C1 segment of cervical spinal cord (tissue), 14 donors: ENCODE measurements at regions not wholly inside any gene's neighbourhood (a gene's known extent, or its start where the extent isn't known, plus 50 kb on each side); places are given as distances from the start of the nearest gene placed in this dataset.
"Not testable (repeated sequence)": the region's sequence is repeated elsewhere in the genome, so short reads cannot be mapped to it uniquely, and the experiment has no call there.

Experiments
- DNase-seq, 14 donors: peaks; one replicate each; lab custom pipeline; 2025; lab: John Stamatoyannopoulos, UW

DNA sequence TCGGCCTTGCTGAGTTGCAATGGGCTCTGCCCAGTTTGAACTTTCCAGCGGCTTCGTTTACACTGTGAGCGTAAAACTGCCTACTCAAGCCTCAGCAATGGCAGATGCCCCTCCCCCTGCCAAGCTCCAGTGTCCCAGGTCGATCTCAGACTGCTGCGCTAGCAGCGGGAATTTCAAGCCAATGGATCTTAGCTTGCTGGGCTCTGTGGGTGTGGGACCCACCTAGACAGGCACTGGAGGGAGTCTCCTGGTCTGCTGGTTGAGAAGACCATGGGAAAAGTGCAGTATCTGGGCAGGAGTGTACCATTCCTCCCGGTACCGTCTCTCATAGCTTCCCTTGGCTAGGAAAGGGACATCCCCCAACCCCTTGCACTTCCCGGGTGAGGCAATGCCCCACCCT is 88.2 kb downstream of the KLHL28 start:
- DNase-seq, result no peak

- no peak for DNase-seq
Observed at GRCh38 chr14:44866770-44867169, 95.0 kb downstream of the KLHL28 start.

- no peak for DNase-seq
Observed at GRCh38 chr14:44866322-44866721, 95.4 kb downstream of the KLHL28 start.

GRCh38 chr14:44863271-44863670 is 98.5 kb downstream of the KLHL28 start:
- no peak for DNase-seq

- no peak for DNase-seq
Observed at GRCh38 chr14:44854114-44854513, 107.6 kb downstream of the KLHL28 start.

DNA sequence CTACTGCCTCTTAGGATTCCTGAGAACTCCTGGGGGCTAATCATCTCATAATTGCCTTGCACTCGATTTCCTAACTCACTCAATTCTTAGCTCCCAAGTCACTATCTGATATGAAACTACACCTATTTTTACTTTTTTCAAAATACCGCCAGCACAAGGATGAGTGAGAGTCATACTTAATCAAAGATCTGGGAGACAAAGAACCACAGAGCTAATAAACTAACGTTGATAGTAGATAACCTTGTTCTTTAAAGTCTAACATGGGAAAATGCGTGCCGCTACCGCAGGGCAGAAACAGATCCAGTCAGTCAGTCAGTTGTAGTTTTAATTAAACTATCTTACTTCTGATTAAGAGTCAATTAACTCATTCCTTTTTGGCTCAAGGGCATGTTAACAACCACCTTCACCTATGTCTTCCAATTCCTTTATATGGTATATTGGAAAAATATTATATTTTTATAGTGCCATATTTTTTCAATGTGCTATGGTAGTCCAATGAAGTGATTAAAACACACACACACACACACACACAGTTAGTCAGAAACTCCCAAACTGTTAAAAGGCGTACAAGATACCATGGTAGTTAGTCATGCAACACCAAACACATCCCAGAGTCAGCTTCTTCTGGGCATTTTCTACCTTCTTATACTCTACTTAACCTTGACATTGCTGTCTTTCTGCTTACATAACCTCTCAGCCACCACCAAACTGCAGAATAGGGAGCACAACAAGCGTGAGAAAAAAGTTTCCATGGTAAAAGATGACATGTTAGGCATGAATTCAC is 114.0 kb downstream of the KLHL28 start:
- DNase-seq, result no peak

GRCh38 chr14:44846232-44846824 is 115.4 kb downstream of the KLHL28 start:
- peak in 1 of 14 donors; percentile 21 for DNase-seq

GRCh38 chr14:44835928-44836327 is 125.8 kb downstream of the KLHL28 start:
- DNase-seq, result not testable (repeated sequence)

DNA sequence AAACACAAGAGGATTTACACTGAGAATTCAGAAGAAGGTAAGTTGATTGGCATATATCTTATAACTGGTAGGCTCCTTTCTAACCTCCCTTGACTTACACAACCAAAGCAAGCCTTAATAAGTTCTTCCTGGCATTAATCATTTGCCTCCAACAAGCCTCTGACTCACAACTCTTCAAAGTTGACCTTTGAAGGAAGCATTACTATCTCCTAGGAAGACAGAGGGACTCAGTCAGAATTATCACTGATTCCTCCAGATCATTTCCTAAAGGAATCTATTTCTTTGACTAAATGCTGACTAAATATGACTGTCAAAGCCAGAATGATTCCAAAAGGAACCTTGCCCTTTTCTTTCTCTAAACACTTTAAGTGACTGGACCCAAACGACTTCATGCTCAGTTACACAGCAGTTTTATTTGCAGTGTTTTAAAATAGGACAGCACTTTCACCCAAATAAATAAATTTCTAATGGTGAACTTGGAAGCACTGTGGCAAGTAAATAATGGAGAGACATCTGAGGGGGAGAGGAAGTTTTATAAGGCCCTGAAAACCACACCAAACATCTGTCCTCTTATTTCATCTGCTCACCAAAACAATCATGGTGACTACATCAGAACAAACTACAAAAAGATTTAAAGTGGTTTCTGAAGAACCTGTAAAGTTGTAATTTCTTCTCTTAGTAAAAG is 128.2 kb downstream of the KLHL28 start:
- DNase-seq, result no peak

DNA sequence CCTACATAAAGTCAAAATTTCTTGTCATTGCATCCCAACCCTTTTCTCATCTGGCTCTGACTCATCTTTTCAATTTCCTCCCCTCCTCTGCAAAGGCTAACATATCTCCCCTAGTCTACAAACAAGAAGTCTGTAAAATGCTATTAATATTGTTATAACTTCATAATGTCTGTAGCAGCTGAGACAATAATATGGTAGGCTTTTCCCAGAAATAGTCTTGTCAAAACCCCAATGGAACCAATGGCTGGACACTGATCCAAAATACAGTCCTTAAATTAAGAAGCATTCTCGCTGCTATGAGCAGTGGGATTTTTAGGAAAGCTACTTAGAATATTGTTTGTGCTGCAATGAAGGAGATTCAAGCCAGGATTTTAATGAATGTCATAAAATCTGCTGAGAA is 131.4 kb downstream of the KLHL28 start:
- no peak for DNase-seq

GRCh38 chr14:44829021-44829420 is 132.7 kb downstream of the KLHL28 start:
- DNase-seq, result no peak

GRCh38 chr14:44828023-44828422 is 133.7 kb downstream of the KLHL28 start:
- no peak for DNase-seq

- no peak for DNase-seq
Observed at GRCh38 chr14:44820230-44820964, 141.3 kb downstream of the KLHL28 start.

- DNase-seq, result no peak
Observed at GRCh38 chr14:44814196-44814595, 147.6 kb downstream of the KLHL28 start.

DNA sequence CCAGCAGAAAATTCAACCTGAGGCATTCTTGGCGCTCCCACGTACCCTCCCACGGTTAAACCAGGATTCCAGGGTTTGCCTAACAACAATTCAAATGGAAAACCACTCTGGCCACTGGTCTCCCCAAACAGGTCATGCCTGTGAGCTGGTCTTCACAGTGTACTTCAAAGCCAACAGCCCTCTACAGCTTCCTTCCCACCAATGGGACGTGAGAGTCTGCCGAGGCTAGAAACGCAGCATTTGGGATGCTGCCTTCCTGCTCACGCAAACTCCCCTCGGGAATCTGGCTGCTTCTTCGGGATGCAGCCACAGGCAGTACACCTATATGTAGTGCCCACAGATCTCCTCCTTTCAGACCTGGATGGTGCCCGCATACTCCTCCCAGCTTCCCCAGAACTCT is 149.1 kb downstream of the KLHL28 start:
- DNase-seq, result no peak

DNA sequence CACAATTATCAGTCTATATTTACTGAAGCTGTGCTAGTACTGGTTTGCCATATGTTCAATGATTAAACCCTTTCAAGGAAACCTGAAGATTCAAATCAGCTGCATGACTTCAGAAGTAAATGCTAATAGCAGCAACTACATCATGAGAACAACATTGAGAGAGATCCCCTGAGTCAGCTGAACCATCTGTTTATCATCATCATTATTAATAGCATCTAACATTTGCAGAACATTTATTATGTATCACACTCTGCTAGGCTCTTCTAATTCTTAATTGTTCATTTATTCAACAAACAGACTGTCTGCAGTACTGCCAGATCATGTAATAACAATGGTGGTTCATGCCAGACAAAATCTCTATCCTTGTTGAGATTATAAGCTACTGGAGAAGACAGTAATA is 157.4 kb downstream of the KLHL28 start:
- DNase-seq, result no peak

DNA sequence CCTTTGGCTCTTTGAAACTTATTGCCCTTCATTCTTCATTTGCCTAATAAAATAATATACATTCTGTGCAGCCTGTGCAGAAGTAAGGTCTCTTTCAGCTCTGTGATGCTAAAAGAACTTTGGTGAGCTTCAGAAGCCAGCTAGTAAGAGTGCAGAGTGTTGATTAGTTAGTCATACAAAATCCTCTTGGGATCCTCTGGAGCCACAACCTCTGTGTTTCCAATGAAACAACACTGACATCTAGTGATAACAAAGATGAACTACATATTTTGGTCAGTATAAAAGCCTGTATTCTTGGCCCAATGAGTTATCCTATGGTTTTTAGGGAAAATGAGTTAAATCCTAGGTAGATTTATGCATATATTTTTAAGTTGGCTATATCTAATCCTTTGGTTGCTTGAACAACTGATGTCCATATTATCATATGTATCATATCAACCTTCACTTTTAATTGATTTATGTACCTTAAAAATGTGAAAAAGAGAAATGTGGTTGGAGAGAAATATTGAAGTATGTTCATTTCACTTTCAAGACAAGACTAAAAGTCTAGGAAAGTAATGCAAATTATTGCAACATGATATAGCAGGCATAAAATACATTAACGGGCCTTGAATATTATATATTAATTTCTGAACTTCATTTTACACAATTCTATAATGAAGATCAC is 158.4 kb downstream of the KLHL28 start:
- no peak for DNase-seq

- no peak for DNase-seq
Observed at GRCh38 chr14:44798386-44799242, 163.1 kb downstream of the KLHL28 start.

DNA sequence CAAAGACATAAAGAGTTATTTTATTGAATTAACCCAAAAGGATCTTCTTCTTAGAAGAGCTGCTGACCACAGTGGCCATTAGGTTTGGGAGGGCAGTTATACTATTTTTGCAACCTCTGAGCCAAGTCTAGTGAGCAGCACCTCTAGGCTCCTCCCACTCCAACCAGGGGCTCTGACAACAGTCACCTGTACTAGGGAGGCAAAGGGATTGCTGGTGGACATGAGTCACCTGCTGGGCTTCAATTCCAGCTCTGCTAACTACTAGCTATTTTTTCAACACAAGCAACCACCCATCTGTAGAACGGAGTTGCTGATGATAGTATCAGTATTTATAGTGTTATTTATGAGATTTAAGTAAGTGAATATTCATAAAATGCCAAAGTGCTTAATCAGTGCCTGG is 166.0 kb downstream of the KLHL28 start:
- DNase-seq, result no peak

DNA sequence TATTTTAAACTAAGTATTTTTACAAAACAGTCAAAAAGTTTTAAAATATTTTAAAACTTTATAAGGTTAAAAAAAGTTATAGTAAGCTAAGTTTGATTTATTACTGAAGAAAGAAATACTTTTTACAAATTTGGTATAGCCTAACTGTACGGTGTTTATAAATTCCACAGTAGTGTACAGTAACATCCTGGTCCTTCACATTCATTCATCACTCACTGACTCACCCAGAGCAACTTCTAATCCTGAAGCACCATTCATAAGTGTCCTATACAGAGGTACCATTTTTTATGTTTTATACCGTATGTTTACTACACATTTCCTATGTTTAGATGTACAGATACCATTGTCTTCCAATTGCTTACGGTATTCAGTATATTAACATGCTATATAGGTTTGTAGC is 170.0 kb downstream of the KLHL28 start:
- DNase-seq, result no peak

DNA sequence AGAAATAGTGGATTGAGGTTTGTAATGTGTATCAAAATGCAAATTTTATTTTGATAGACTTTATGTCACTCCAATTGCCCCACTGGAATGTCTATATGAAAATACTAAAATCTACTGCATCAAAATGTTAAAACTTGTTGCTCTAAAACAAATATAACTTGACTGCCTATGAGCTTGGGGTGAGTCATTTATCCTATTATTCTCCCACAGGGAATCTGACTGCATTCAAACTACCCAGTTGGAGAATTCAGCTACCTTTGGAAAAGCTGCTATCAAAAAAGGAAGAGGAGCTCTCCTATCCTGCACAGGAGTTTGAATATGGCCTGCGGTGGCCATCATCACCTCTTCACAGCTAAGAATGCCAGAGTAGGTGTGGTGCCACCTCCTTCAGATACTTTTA is 173.1 kb downstream of the KLHL28 start:
- DNase-seq, result no peak
